ENCODE measurements at regions not wholly inside any gene's neighbourhood (a gene's known extent, or its start where the extent isn't known, plus 50 kb on each side); places are given as distances from the start of the nearest gene placed in this dataset.

GRCh38 chr20:16637797-16638196 lies 64.5 kb upstream of the KIF16B start:
- Mint-ChIP-seq H3K36me3 (no peaks in the 10 kb centered on the region), H3K4me3 (no peak overlapping the region), H3K9me3 (no peaks in the 10 kb centered on the region), H3K4me1 (peaks cover 0 to 4% (median 0%) of the 10 kb centered on the region in 4 donors), H3K27ac (no peak overlapping the region), H3K27me3 (peaks cover 4 to 5% of the 10 kb centered on the region in 2 donors)
- H3K27ac ChIP-seq (ENCODE audit: low read depth, low read length): no peak overlapping the region
- intact Hi-C loops (cut with micrococcal nuclease): no loop called here
- H3K27me3 ChIP-seq (ENCODE audit: insufficient read depth, low read length): no peaks in the 10 kb centered on the region
- ChIA-PET CTCF (ENCODE audit: partially characterized antibody) (no interaction called here), POLR2A (ENCODE audit: partially characterized antibody) (no interaction called here)
- H3K4me1 ChIP-seq (ENCODE audit: insufficient read depth, low read length): no peaks in the 10 kb centered on the region
- H3K4me3 ChIP-seq (ENCODE audit: low read length in 2 of 2): no peak overlapping the region
- no peak for DNase-seq
- H3K36me3 ChIP-seq (ENCODE audit: insufficient read depth, low read length): no peaks in the 10 kb centered on the region
- no peaks in the 10 kb centered on the region for H3K9me3 ChIP-seq (ENCODE audit: control insufficient read depth in 1 of 2, low read length in 2 of 2)

GRCh38 chr20:16626849-16627248 lies 53.6 kb upstream of the KIF16B start:
- Histone ChIP-seq H3K9me3 (ENCODE audit: control insufficient read depth in 1 of 2, low read length in 2 of 2) (no peaks in the 10 kb centered on the region), H3K36me3 (ENCODE audit: insufficient read depth, low read length) (no peaks in the 10 kb centered on the region), H3K27me3 (ENCODE audit: insufficient read depth, low read length) (no peaks in the 10 kb centered on the region), H3K4me3 (ENCODE audit: low read length in 2 of 2) (no peak overlapping the region), H3K4me1 (ENCODE audit: insufficient read depth, low read length) (no peaks in the 10 kb centered on the region), H3K27ac (ENCODE audit: low read depth, low read length) (no peak overlapping the region)
- peaks cover 0 to 4% (median 1%) of the 10 kb centered on the region in 8 donors for H3K9me3 Mint-ChIP-seq
- no peaks in the 10 kb centered on the region for H3K36me3 Mint-ChIP-seq
- ChIA-PET CTCF (ENCODE audit: partially characterized antibody) (no interaction called here), POLR2A (ENCODE audit: partially characterized antibody) (no interaction called here)
- no peak overlapping the region for H3K4me3 Mint-ChIP-seq
- intact Hi-C loops (cut with micrococcal nuclease): no loop called here
- peaks cover 2 to 3% of the 10 kb centered on the region in 2 donors for H3K27me3 Mint-ChIP-seq
- H3K4me1 Mint-ChIP-seq: no peaks in the 10 kb centered on the region
- no peak for DNase-seq
- H3K27ac Mint-ChIP-seq: no peak overlapping the region

- POLR2A ChIA-PET (ENCODE audit: partially characterized antibody): no interaction called here
These were observed 50.9 kb upstream of the KIF16B start for GRCh38 chr20:16624106-16624505.

More at GRCh38 chr20:16624106-16624505, 50.9 kb upstream of the KIF16B start:
- no peak overlapping the region for H3K27ac ChIP-seq (ENCODE audit: low read depth, low read length)
- Mint-ChIP-seq H3K36me3 (no peaks in the 10 kb centered on the region), H3K4me1 (no peaks in the 10 kb centered on the region), H3K9me3 (peaks cover 0 to 8% (median 2%) of the 10 kb centered on the region in 8 donors), H3K27me3 (peaks cover 1 to 3% of the 10 kb centered on the region in 2 donors), H3K4me3 (no peak overlapping the region), H3K27ac (no peak overlapping the region)
- no peak overlapping the region for H3K4me3 ChIP-seq (ENCODE audit: low read length in 2 of 2)
- no peaks in the 10 kb centered on the region for H3K36me3 ChIP-seq (ENCODE audit: insufficient read depth, low read length)
- no peaks in the 10 kb centered on the region for H3K27me3 ChIP-seq (ENCODE audit: insufficient read depth, low read length)
- intact Hi-C loops (cut with micrococcal nuclease): no loop called here
- H3K4me1 ChIP-seq (ENCODE audit: insufficient read depth, low read length): no peaks in the 10 kb centered on the region
- CTCF ChIA-PET (ENCODE audit: partially characterized antibody): interaction anchor here (1.3 kb wide), 1 partner anchor 10 kb away, joined by 3 read pairs; no protein-coding TSS in a partner anchor
- DNase-seq: no peak
- no peaks in the 10 kb centered on the region for H3K9me3 ChIP-seq (ENCODE audit: control insufficient read depth in 1 of 2, low read length in 2 of 2)

Measured in CD4-positive, alpha-beta memory T cell (primary cell).